Endodermal cell (in vitro differentiated cells): ENCODE measurements at regions not wholly inside any gene's neighbourhood (a gene's known extent, or its start where the extent isn't known, plus 50 kb on each side); places are given as distances from the start of the nearest gene placed in this dataset.

Experiments used
- DNase-seq: peaks from one replicate; pipeline ENCODE4 v3.0.0-alpha.2; 2017
- H3K27ac ChIP-seq: 2 replicates; pipeline ENCODE4 v1.5.1; 2013; ENCODE audit warnings: mild to moderate bottlenecking, low read depth, low read length, moderate library complexity
- H3K27me3 ChIP-seq: 2 replicates; pipeline ENCODE4 v1.6.1; 2013; ENCODE audit warnings: mild to moderate bottlenecking, low read length, moderate library complexity; ENCODE audit not compliant: insufficient read depth, control insufficient read depth, poor library complexity, severe bottlenecking
- H3K36me3 ChIP-seq: 2 replicates; pipeline ENCODE4 v1.7.0; 2013; ENCODE audit warnings: mild to moderate bottlenecking, low read length, moderate library complexity; ENCODE audit not compliant: control insufficient read depth, insufficient read depth
- H3K4me1 ChIP-seq: one replicate; pipeline ENCODE4 v1.7.0; 2013; ENCODE audit warnings: low read length; ENCODE audit not compliant: control insufficient read depth, insufficient read depth
- H3K4me3 ChIP-seq: 2 replicates; pipeline ENCODE4 v1.5.1; 2013; ENCODE audit warnings: mild to moderate bottlenecking, low read length, moderate library complexity
- H3K9ac ChIP-seq: 2 replicates; pipeline ENCODE4 v1.6.1; 2013; ENCODE audit warnings: mild to moderate bottlenecking, low read length, moderate library complexity; ENCODE audit not compliant: poor library complexity, severe bottlenecking; ENCODE audit errors: extremely low read depth
- H3K9me3 ChIP-seq: 2 replicates; pipeline ENCODE4 v1.6.1; 2013; ENCODE audit warnings: mild to moderate bottlenecking, low read length, moderate library complexity; ENCODE audit not compliant: control insufficient read depth
- H3K27ac Mint-ChIP-seq: 2 replicates; pipeline ENCODE4 v1.8.0; 2020; ENCODE audit warnings: mixed read lengths
- H3K27me3 Mint-ChIP-seq: 2 replicates; pipeline ENCODE4 v1.8.0; 2021; ENCODE audit warnings: mild to moderate bottlenecking, mixed read lengths; ENCODE audit not compliant: insufficient read depth
- H3K36me3 Mint-ChIP-seq: 2 replicates; pipeline ENCODE4 v1.8.0; 2020; ENCODE audit warnings: low read depth, mixed read lengths
- H3K4me1 Mint-ChIP-seq: 2 replicates; pipeline ENCODE4 v1.8.0; 2020; ENCODE audit warnings: mixed read lengths
- H3K4me3 Mint-ChIP-seq: 2 replicates; pipeline ENCODE4 v1.8.0; 2020; ENCODE audit warnings: mild to moderate bottlenecking, moderate library complexity, mixed read lengths
- H3K9me3 Mint-ChIP-seq: 2 replicates; pipeline ENCODE4 v1.8.0; 2020; ENCODE audit warnings: mild to moderate bottlenecking, mixed read lengths
- CTCF ChIP-seq: fragments of 200-600 bp; sonication (generic); conservative IDR thresholded peaks from 2 replicates; pipeline ENCODE4 v1.5.0; 2021; ENCODE audit warnings: antibody characterized with exemption, mild to moderate bottlenecking
- WGBS, 2 experiments: methylation state at CpG; one replicate each; pipeline versions ENCODE4 v1.1.5 to v1.1.7; 2013; ENCODE audit warnings: missing lambda C conversion rate in 2 of 2, mixed read lengths in 1 of 2; ENCODE audit not compliant: insufficient coverage in 1 of 2, insufficient read length in 1 of 2; 5-methylcytosine and 5-hydroxymethylcytosine counted together

- DNase-seq: no peak
- Mint-ChIP-seq H3K4me1 (no peaks in the 10 kb centered on the region), H3K4me3 (no peak overlapping the region), H3K27me3 (no peaks in the 10 kb centered on the region), H3K27ac (no peak overlapping the region), H3K36me3 (no peaks in the 10 kb centered on the region), H3K9me3 (no peaks in the 10 kb centered on the region)
- Histone ChIP-seq H3K9ac (no peak overlapping the region), H3K4me3 (no peak overlapping the region), H3K27me3 (no peaks in the 10 kb centered on the region), H3K27ac (no peak overlapping the region), H3K4me1 (no peaks in the 10 kb centered on the region), H3K9me3 (peaks cover 3% of the 10 kb centered on the region), H3K36me3 (no peaks in the 10 kb centered on the region)
- TF ChIP-seq CTCF: no peak
- 71% methylated on average over 1 of the region's 1 CpG; no CpG with 5 or more reads in 1 of the 2 experiments for WGBS, 2 experiments
Observed at GRCh38 chr17:70295329-70295728, 126.0 kb downstream of the KCNJ2 start.

GRCh38 chr17:70295731-70296130 is 126.4 kb downstream of the KCNJ2 start:
- no peak overlapping the region for H3K4me3 Mint-ChIP-seq
- H3K27me3 ChIP-seq: no peaks in the 10 kb centered on the region
- no peak overlapping the region for H3K9ac ChIP-seq
- no peak overlapping the region for H3K27ac ChIP-seq
- no peaks in the 10 kb centered on the region for H3K27me3 Mint-ChIP-seq
- no peaks in the 10 kb centered on the region for H3K36me3 ChIP-seq
- H3K4me1 Mint-ChIP-seq: no peaks in the 10 kb centered on the region
- no peak overlapping the region for H3K4me3 ChIP-seq
- peaks cover 3% of the 10 kb centered on the region for H3K9me3 ChIP-seq
- H3K9me3 Mint-ChIP-seq: no peaks in the 10 kb centered on the region
- no peak overlapping the region for H3K27ac Mint-ChIP-seq
- no peaks in the 10 kb centered on the region for H3K4me1 ChIP-seq
- DNase-seq: no peak
- no peaks in the 10 kb centered on the region for H3K36me3 Mint-ChIP-seq
- TF ChIP-seq CTCF: no peak
- WGBS, 2 experiments: 93 to 100% methylated on average over 1 of the region's 1 CpG

- Mint-ChIP-seq H3K4me1 (no peaks in the 10 kb centered on the region), H3K27me3 (no peaks in the 10 kb centered on the region), H3K27ac (no peak overlapping the region), H3K9me3 (no peaks in the 10 kb centered on the region), H3K36me3 (no peaks in the 10 kb centered on the region), H3K4me3 (no peak overlapping the region)
- Histone ChIP-seq H3K27me3 (no peaks in the 10 kb centered on the region), H3K36me3 (no peaks in the 10 kb centered on the region), H3K9me3 (peaks cover 3% of the 10 kb centered on the region), H3K27ac (no peak overlapping the region), H3K4me1 (no peaks in the 10 kb centered on the region), H3K9ac (no peak overlapping the region), H3K4me3 (no peak overlapping the region)
- DNase-seq: no peak
- no peak for TF ChIP-seq CTCF
- 83 to 100% methylated on average over 1 to 2 of the region's 2 CpGs for WGBS, 2 experiments
Observed at GRCh38 chr17:70296456-70296855, 127.1 kb downstream of the KCNJ2 start.
